Stimulated activated CD4-positive, alpha-beta T cell treated with anti-CD3 and anti-CD28 coated beads, Interleukin-12 subunit alpha, Interleukin-12 subunit beta, amount 100 ng/mL, for 48 hours (primary cell): ENCODE measurements at regions not wholly inside any gene's neighbourhood (a gene's known extent, or its start where the extent isn't known, plus 50 kb on each side); places are given as distances from the start of the nearest gene placed in this dataset.
"Not testable (repeated sequence)": the region's sequence is repeated elsewhere in the genome, so short reads cannot be mapped to it uniquely, and the experiment has no call there.

Experiments used
- DNase-seq, 3 donors: peaks; one replicate each; pipeline ENCODE4 v3.0.0-alpha.2; 2020; ENCODE audit warnings: low read depth in 2 of 3, low spot score in 1 of 3

DNA sequence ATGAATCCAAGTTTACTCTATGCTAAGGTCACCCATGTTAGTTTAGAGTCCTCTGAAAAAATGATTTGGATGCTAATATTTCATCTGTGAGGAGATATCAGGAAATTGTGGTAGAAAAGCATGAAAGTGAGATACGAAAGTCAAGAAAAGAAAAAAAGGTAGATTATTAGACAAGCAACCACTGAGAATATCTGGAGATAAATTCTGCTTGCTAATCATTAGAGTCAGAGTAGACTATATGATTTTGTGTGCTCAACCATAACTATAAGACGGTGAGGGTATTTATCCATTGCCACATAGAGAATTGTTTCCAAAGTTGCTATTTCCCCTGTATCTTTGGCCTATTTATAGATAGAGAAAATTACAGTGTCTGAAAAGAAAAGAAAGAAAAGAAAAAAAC, 706.7 kb downstream of the SLITRK5 start:
- DNase-seq, result no peak

DNA sequence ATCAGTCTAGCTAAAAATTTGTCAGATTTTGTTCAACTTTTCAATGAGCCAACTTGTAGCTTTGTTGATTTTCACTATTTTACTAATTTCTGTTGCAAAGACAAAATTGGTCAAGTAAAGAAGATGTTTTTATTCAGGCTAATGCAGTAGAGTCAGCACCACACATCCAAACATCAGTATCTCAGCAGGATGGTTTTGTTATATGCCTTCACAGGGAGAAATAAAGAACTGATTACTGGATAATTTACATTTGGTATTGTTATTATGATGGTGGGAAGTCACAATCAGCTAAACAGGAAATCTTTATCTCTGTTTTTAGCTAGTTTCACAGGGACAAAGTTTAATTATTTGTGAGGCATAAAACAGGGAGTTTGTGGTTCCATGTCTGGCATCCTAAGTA, 713.4 kb downstream of the SLITRK5 start:
- no peak for DNase-seq

DNA sequence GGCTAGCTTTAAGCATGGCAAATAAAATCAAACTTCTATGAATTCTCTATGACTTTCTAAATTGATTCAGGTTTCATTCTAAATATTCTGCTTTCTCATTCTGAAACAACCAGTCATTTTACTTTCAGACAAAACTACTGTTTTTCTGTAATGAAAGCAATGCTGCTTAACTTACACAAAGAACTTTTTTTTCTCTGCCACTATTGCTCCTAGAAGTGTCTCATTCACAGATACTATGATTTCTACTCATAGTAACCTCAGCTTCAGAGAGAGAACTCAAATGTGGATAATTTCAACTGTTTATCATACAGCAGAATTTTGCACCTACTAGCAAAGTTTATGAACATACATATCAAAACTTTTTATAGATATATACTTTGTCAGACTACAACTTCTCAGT, 724.6 kb downstream of the SLITRK5 start:
- no peak for DNase-seq

DNA sequence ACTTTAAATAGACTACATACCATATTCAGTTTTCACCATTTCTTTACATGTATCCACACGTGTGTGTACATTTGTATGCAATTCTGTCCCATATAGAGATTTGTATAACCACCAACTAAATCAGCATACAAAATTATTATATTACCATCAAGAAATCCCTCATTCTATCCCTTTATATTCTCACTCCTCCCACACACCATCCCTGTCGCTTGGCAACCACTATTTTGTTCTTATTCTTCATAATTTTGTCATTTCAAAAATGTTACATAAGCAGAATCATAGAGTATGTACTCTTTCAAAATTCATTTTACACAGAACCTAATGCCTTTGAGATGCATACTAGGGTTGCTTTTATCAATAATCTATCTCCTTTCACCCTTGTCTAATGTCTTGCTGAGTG, 740.5 kb downstream of the SLITRK5 start:
- DNase-seq, result no peak

GRCh38 chr13:88417801-88418200, 746.6 kb downstream of the SLITRK5 start:
- DNase-seq, result no peak

DNA sequence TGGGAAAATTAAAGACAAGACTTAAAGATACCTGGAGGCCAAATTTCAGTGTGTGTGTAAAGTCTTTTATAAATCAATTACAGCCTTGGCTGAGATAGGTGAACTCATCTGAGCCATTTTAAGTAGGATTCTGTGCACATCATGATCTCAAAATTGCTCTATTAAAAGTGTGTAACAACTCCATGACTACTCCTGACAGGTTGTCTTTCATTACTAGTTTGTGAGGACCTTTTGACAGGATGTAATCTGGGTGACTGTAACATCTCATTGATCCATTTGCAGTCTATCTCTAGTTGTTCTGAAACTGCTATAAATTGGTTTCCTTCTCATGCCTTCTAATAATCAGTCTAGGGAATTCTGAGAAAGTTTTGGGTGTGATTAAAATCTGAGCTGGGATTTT, 753.3 kb downstream of the SLITRK5 start:
- DNase-seq, result no peak

GRCh38 chr13:88426661-88427060, 755.5 kb downstream of the SLITRK5 start:
- DNase-seq, result no peak

DNA sequence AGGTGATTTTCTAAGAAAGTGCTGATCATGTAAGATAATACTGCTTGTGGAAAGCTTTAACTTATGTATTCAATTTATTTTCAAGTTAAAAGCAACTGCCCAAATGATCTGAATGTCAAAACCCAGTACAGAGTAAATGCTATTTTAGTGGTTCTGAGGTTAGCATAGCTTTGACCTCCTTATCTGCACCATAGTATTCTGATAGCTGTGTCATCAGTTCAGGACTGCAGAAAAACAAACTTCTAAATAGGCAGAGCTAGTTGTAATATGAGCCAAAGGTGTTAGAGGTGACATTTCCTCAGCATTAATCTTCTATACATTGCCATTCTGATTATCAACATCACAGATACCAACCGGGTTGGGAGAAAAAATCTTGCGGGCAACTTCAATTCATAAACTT, 758.7 kb downstream of the SLITRK5 start:
- DNase-seq, result no peak

DNA sequence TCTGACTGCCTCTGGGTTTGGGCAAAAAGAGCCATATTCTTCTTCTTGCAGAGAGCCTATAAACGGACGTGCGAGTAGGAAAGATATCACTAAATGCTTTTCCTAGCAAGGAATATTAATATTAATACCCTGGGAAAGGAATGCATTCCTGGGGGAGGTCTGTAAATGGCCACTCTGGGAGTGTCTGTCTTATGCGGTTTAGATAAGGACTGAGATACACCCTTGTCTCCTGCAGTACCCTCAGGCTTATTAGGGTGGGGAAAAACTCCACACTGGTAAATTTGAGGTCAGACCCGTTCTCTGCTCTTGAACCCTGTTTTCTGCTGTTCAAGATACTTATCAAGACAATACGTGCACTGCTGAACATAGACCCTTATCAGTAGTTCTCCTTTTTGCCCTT, 763.8 kb downstream of the SLITRK5 start:
- no peak for DNase-seq

DNA sequence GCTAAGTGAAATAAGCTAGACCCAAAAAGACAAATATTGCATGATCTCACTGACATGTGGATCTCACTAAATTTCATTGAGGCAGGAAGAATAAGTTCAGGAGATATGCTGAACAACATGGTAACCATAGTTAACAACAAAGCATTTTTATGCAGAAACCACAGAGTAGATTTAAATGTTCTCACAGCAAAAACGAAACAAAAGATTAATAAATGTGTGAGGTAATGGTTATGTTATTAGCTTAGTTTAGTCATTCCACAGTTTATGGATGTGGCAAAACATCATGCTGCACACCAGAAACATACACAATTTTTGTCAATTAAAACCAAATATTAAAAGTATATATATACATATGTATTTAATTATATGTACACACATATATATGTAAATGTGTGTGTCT, 765.8 kb downstream of the SLITRK5 start:
- no peak for DNase-seq

GRCh38 chr13:88450515-88450914, 779.3 kb downstream of the SLITRK5 start:
- DNase-seq, result no peak

GRCh38 chr13:88456151-88456550, 785.0 kb downstream of the SLITRK5 start:
- no peak for DNase-seq

GRCh38 chr13:88459331-88459730, 788.2 kb downstream of the SLITRK5 start:
- no peak for DNase-seq

DNA sequence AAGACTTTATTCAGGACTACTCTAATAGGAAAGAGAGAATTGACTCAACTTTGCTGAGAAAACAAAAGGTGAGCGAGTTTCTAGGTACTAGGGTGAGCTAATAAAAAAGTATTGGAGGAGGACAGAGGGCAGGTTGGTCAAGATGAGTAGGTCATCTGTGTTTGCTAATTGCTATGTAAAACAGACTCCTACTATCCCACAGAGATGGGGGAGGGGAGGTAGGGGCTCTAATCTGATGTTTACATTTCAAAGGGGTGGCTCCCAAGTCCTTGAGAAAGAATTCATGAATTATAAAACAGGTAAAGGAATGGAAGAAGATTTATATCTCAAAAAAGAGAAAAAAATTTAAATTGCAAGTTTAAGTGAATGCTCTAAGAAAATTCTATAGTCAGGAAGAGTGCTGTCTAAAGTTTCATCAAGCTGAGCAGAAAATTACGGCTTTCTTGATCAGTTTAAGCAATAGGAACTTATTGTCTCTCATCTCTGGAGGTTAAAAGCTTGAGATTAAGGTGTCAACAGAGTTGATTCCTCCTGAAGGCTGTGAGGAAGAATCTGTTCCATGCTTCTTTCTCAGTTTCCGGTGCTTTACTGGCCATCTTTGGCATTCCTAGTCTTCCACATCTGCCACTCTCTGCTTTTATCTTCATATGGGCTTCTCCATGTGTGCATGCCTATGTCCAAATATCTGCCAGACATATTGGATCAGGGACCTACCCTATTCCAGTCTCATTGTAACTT, 790.3 kb downstream of the SLITRK5 start:
- no peak for DNase-seq

DNA sequence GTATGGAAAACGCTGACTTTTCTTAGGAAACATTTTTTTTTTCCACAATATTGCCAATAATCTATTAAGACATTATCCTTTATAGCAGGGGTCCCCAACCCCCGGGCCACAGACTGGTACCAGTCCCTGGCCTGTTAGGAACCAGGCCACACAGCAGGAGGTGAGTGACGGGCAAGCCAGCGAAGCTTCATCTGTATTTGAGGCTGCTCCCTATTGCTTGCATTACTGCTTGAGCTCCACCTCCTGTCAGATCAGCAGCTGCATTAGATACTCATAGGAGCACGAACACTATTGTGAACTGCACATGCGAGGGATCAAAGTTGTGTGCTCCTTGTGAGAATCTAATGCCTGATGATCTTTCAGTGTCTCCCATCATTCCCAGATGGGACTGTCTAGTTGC, 793.7 kb downstream of the SLITRK5 start:
- DNase-seq, result no peak

DNA sequence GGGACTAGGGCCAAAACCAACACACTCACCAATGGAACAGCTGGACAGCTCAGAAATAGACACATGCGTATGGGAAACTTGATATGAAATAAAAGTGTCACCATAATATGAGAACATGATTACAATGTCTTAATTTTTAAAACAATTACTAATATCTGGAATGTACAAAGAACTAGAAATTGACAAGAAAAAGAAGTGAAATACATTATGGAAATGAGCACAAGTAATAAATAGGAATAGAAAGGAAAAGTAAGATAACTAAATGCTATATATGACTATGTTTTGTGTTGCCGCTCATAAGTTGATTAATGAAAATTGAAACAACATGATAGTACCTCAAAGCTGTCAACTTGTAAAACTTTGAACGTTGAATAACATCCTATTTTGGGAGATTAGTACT, 801.1 kb downstream of the SLITRK5 start:
- no peak for DNase-seq

- no peak for DNase-seq
Measured at GRCh38 chr13:88483202-88483601, 812.0 kb downstream of the SLITRK5 start.

- no peak for DNase-seq
Measured at GRCh38 chr13:88507909-88508308, 836.7 kb downstream of the SLITRK5 start.

DNA sequence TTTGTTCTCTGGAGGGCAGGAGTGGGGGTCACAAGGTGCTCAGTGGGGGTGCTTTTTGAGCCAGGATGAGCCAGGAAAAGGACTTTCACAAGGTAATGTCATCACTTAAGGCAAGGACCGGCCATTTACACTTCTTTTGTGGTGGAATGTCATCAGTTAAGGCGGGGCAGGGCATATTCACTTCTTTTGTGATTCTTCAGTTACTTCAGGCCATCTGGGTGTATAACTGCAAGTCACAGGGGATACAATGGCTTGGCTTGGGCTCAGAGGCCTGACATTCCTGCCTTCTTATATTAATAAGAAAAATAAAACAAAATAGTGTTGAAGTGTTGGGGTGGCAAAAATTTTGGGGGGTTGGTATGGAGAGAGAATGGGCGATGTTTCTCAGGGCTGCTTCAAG, 841.8 kb downstream of the SLITRK5 start:
- DNase-seq, result not testable (repeated sequence)

DNA sequence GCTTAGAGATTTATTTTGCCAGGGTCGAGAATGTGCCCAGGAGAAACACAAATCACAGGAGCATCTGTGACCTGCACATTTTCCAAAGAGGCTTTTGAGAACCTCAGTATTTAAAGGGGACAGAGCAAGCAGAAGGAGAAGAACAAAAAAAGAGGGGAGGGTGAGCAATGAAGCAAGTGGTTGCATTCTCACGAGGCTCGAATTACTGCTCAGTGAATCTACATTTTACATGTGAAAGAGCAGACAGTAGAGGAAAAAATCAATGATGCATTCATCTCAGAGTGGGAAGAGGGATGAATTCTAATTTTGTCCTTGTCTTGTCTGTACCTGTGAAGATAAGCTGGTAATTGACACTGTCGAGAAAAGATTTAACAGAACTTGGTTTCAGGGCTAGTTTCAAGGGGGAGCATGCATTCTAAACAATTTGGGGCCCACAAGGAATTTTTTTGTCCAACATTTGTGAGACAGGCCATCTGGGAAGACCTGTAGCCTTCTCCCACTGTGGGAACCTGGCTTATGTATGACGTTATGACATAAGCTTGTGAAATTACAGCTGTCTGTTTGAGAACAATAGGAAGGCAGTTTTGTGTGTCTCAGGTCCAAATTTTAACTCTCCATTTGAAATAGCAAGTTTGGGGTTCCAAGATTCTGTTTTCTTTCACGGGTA, 855.1 kb downstream of the SLITRK5 start:
- DNase-seq, result no peak

GRCh38 chr13:88526853-88527215, 855.7 kb downstream of the SLITRK5 start:
- DNase-seq, result no peak

- no peak for DNase-seq
Measured at GRCh38 chr13:88541994-88542393, 870.8 kb downstream of the SLITRK5 start.

DNA sequence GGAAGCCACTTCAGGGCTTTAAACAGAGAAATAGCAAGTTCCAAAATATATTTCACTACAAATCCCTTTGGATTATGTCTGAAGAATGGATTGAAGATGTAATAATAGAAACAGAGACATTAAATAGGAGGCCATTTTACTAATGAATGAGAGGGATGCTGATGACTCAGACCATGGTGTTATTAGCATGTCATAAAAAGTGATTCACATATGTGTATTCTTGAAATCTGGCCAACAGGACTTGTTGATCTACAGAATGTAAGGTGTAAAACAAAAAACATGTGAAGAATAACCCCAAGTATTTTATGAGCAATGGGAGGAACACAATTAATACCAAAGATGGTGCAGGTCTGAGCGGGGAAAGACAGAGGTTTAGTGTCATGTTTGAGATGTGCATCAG, 873.7 kb downstream of the SLITRK5 start:
- DNase-seq, result no peak
